22Rv1 (cell line): ENCODE measurements at regions not wholly inside any gene's neighbourhood (a gene's known extent, or its start where the extent isn't known, plus 50 kb on each side); places are given as distances from the start of the nearest gene placed in this dataset.

Experiments
- H3K27ac ChIP-seq: fragments of 450-650 bp; 2 replicates; pipeline ENCODE4 v1.5.1; 2017
- ZFX ChIP-seq: fragments of 450-650 bp; IDR thresholded peaks from 2 replicates; pipeline ENCODE4 v1.6.1; 2017; ENCODE audit warnings: antibody characterized with exemption, borderline replicate concordance
- TF ChIP-seq, protein P1 (sequence below): fragments of 450-650 bp; IDR thresholded peaks from 2 replicates; pipeline ENCODE4 v1.5.1; 2017; ENCODE audit warnings: mild to moderate bottlenecking

DNA sequence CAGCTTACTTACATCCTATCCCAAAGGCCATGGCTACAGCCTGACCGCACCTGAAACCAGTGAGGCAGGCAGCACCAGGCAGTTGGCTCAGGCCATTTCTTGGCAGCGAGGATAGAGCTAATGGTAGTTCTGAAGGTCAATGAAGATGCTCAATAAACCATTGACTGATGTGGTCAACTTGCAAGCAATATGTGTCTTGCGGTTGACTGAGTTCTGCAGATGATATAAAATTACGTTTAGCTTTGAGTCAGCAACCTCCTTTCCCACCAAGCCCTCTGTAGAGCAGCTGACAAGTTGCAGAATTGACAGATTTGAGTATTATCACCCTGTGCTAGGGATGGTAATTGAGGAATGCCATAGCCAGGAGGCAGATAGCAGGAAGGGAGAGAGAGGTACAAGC lies 189.0 kb upstream of the PUM3 start:
- TF ChIP-seq, protein P1, sequence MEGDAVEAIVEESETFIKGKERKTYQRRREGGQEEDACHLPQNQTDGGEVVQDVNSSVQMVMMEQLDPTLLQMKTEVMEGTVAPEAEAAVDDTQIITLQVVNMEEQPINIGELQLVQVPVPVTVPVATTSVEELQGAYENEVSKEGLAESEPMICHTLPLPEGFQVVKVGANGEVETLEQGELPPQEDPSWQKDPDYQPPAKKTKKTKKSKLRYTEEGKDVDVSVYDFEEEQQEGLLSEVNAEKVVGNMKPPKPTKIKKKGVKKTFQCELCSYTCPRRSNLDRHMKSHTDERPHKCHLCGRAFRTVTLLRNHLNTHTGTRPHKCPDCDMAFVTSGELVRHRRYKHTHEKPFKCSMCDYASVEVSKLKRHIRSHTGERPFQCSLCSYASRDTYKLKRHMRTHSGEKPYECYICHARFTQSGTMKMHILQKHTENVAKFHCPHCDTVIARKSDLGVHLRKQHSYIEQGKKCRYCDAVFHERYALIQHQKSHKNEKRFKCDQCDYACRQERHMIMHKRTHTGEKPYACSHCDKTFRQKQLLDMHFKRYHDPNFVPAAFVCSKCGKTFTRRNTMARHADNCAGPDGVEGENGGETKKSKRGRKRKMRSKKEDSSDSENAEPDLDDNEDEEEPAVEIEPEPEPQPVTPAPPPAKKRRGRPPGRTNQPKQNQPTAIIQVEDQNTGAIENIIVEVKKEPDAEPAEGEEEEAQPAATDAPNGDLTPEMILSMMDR, result no peak
- TF ChIP-seq ZFX, result no peak
- no peak overlapping the region for H3K27ac ChIP-seq

DNA sequence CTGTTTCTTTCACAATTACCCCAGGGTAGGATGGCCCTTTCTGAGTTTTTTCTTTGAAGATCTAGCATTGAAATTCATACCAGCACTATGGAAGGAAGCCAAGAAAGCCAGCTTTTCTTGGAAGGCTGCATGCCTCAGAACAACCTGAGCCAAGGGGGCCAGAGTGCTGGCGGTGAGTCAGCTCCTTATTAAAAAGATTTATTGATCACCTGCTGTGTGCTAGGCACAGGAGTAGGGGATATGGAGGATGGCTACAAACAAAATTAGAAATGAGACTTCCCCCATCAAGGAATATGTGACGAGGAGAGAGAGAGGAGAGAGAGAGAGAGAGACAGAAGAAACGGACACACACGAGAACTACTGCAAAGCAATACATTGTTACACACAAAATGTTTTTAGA lies 184.6 kb upstream of the PUM3 start:
- TF ChIP-seq, protein P1, result no peak
- TF ChIP-seq ZFX, result no peak

DNA sequence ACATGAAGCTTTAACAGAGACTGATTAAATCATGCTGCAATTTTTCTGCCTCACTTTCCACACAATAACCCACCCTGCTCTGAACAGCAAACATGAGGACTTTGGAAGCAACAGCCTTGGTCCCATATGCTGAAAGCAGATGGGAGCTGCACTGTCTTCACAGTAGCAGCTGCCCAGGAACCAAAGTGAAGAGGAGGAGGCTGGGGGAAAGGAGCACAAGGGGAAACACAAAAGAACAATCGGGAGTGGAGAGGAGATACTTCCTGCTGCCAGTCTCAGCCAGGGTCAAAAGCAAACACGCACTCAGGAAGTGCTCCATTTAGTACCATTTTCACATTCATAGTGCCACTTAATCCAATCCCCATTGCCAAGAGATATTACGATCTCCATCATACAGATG lies 183.3 kb upstream of the PUM3 start:
- no peak overlapping the region for H3K27ac ChIP-seq
- no peak for TF ChIP-seq ZFX
- TF ChIP-seq, protein P1, result no peak

More for the DNA sequence above, 184.6 kb upstream of the PUM3 start:
- H3K27ac ChIP-seq, result no peak overlapping the region

GRCh38 chr9:3023449-3023848 lies 179.6 kb upstream of the PUM3 start:
- TF ChIP-seq, protein P1, result no peak
- TF ChIP-seq ZFX, result no peak
- no peak overlapping the region for H3K27ac ChIP-seq

DNA sequence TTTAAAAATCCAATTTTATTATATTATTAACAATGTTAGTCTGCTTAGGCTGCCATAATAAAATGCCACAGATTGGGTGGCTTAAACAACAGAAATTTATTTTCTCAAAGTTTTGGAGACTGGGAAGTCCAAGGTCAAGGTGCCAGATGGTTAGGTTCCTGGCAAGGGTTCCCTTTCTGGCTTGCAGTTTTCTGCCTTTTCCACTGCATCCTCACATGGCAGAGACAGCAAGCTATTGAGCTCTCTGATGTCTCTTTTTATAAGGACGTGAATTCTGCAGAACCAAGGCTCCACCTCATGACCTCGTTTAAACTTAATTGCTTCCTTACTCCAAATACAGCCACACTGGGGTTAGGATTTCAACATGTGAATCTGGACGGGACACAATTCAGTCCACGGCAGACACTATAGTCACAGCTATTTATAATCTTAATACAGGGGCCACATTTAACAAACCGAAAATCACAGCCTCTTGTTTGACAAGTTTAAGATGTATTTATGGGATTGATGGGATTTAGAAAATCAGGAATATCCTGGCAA lies 174.9 kb upstream of the PUM3 start:
- H3K27ac ChIP-seq, result no peak overlapping the region
- TF ChIP-seq, protein P1, result no peak
- TF ChIP-seq ZFX, result no peak

- no peak overlapping the region for H3K27ac ChIP-seq
- TF ChIP-seq, protein P1, result no peak
- TF ChIP-seq ZFX, result no peak
Measured at GRCh38 chr9:3018071-3018470, 174.2 kb upstream of the PUM3 start.

GRCh38 chr9:3014178-3014577 lies 170.3 kb upstream of the PUM3 start:
- TF ChIP-seq, protein P1, result no peak
- no peak for TF ChIP-seq ZFX
- no peak overlapping the region for H3K27ac ChIP-seq
